Erythroblast (primary cell): ENCODE measurements at regions not wholly inside any gene's neighbourhood (a gene's known extent, or its start where the extent isn't known, plus 50 kb on each side); places are given as distances from the start of the nearest gene placed in this dataset.

Source experiments
- GATA1 ChIP-seq: IDR thresholded peaks from 2 replicates; pipeline ENCODE4 v1.6.1; 2011; ENCODE audit warnings: low read depth, mild to moderate bottlenecking, control low read depth, low read length, moderate library complexity
- POLR2A ChIP-seq: IDR thresholded peaks from 2 replicates; pipeline ENCODE4 v1.6.1; 2011; ENCODE audit warnings: mild to moderate bottlenecking, low read length

DNA sequence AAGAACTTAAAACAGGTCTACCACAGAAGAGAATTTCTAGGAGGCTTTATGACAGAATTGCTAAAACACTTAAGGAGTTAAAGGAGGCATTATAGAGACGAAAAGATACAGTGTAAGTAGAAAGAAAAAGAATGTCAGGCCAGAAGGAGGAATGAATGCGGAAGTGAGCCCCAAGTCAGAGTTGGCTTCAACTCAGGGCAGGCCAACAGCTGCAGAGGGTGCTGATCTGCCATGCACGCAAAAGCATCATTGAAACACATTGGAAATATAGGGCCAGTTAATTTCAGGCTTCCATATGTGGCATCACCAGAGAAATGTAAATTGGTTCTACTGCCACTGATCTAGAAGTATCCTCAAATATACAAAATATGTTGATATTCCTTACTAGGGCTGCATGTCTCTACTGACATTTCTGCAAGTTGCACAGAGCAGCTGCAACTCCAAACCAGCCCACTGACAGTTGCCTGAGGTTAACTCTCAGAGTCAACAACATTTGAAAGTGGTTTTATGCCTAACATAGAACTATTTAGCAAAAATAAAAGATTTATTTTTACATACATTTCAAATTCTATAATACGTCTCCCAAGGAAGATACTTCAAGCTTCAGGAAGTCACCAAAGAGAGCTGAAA, 324.1 kb downstream of the C11orf87 start:
- TF ChIP-seq POLR2A (no peak), GATA1 (no peak)
